Endothelial cell of umbilical vein (primary cell): ENCODE measurements at regions not wholly inside any gene's neighbourhood (a gene's known extent, or its start where the extent isn't known, plus 50 kb on each side); places are given as distances from the start of the nearest gene placed in this dataset.
A peak's percentile ranks its signal among the peaks of the same experiment; 100 is the strongest.

Experiments used
- BruUV-seq: library from RNA; stranded (reverse); fragments of 400-500 nt; replicated peaks from 2 replicates; lab custom pipeline; 2021; lab: Mats Ljungman, UMichigan
- CTCF ChIA-PET: fragments of 300-600, 350-600 bp; sonication (Branson Sonifier 250); formaldehyde crosslinking; loops from one replicate; lab custom pipeline; 2021; ENCODE audit warnings: antibody characterized with exemption, inconsistent platforms; lab: Charles Lee
- POLR2A ChIA-PET: fragments of 300-600, 350-600 bp; sonication (Branson Sonifier 250); formaldehyde crosslinking; loops from one replicate; lab custom pipeline; 2021; ENCODE audit warnings: antibody characterized with exemption, inconsistent platforms; lab: Charles Lee
- DNase-seq: peaks from one replicate; pipeline ENCODE4 v3.0.0-alpha.2; 2011; ENCODE audit warnings: low read depth, low spot score
- FAIRE-seq: peaks from 2 replicates; lab custom pipeline; 2011; peaks lifted over from hg19 to GRCh38; lab: Jason Lieb, UNC
- H2AFZ ChIP-seq: 2 replicates; pipeline ENCODE4 v1.6.0; 2012; ENCODE audit warnings: low read depth, low read length, control low read depth, inconsistent platforms
- H3K27ac ChIP-seq: 2 replicates; pipeline ENCODE4 v1.5.1; 2011; ENCODE audit warnings: low read depth, mild to moderate bottlenecking, control low read depth, low read length, moderate library complexity; ENCODE audit not compliant: insufficient read depth
- H3K27me3 ChIP-seq, 2 experiments: 2 replicates each; pipeline versions ENCODE4 v1.6.0 to v1.6.1; 2011; ENCODE audit warnings: low read length in 2 of 2, mixed read lengths in 1 of 2; ENCODE audit not compliant: control insufficient read depth in 2 of 2, insufficient read depth in 2 of 2
- H3K36me3 ChIP-seq, 2 experiments: 2 replicates in 1 of 2; 3 replicates in 1 of 2; pipeline ENCODE4 v1.5.1; 2011; ENCODE audit warnings: low read length in 2 of 2, mild to moderate bottlenecking in 1 of 2, moderate library complexity in 1 of 2; ENCODE audit not compliant: control insufficient read depth in 2 of 2, insufficient read depth in 2 of 2; ENCODE audit errors: extremely low read depth in 1 of 2
- H3K4me1 ChIP-seq: 3 replicates; pipeline ENCODE4 v1.5.1; 2011; ENCODE audit warnings: mild to moderate bottlenecking, low read length; ENCODE audit not compliant: control insufficient read depth, insufficient read depth; ENCODE audit errors: extremely low read depth
- H3K4me2 ChIP-seq: 2 replicates; pipeline ENCODE4 v1.6.1; 2011; ENCODE audit warnings: low read length, control low read depth, mixed read lengths; ENCODE audit not compliant: insufficient read depth
- H3K4me3 ChIP-seq, 3 experiments: fragments of 200-600 bp in 1 of 3; sonication (generic), shearing (Covaris generic) in 1 of 3; replicated peaks in 1 of 3; 2 replicates each; pipeline ENCODE4 v1.5.1; 2011 to 2016; ENCODE audit warnings: control low read depth in 3 of 3, low read length in 3 of 3, mild to moderate bottlenecking in 2 of 3, inconsistent platforms in 1 of 3, low read depth in 1 of 3, moderate library complexity in 1 of 3; ENCODE audit not compliant: insufficient read depth in 1 of 3
- H3K79me2 ChIP-seq: 2 replicates; pipeline ENCODE4 v1.6.0; 2012; ENCODE audit warnings: low read length, inconsistent platforms; ENCODE audit not compliant: control insufficient read depth, insufficient read depth
- H3K9ac ChIP-seq: replicated peaks from 2 replicates; pipeline ENCODE3; 2011; ENCODE audit warnings: low read length, control low read depth; ENCODE audit not compliant: insufficient read depth; ENCODE audit errors: extremely low read depth
- H3K9me1 ChIP-seq: replicated peaks from 3 replicates; pipeline ENCODE4 v1.6.0; 2011; ENCODE audit warnings: mild to moderate bottlenecking, low read length; ENCODE audit not compliant: control insufficient read depth, insufficient read depth; ENCODE audit errors: extremely low read depth
- H3K9me3 ChIP-seq: replicated peaks from 2 replicates; pipeline ENCODE4 v1.5.1; 2012; ENCODE audit warnings: low read length, inconsistent platforms; ENCODE audit not compliant: control insufficient read depth, insufficient read depth
- H4K20me1 ChIP-seq: replicated peaks from 2 replicates; pipeline ENCODE3; 2011; ENCODE audit warnings: mild to moderate bottlenecking, low read length; ENCODE audit not compliant: control insufficient read depth, insufficient read depth; ENCODE audit errors: extremely low read depth
- EZH2 ChIP-seq: IDR thresholded peaks from 2 replicates; pipeline ENCODE4 v1.6.1; 2012; ENCODE audit warnings: borderline replicate concordance, low read depth, mild to moderate bottlenecking, moderate library complexity, low read length, inconsistent platforms; ENCODE audit not compliant: severe bottlenecking
- FOS ChIP-seq: IDR thresholded peaks from 2 replicates; pipeline ENCODE4 v1.6.1; 2011; ENCODE audit warnings: mild to moderate bottlenecking, low read length, moderate library complexity, borderline replicate concordance; ENCODE audit not compliant: insufficient read depth
- GATA2 ChIP-seq: IDR thresholded peaks from 2 replicates; pipeline ENCODE4 v1.7.0; 2011; ENCODE audit warnings: low read depth, mild to moderate bottlenecking, moderate library complexity, mixed read lengths, low read length; ENCODE audit not compliant: insufficient read length, insufficient read depth
- JUN ChIP-seq: IDR thresholded peaks from 2 replicates; pipeline ENCODE4 v1.6.1; 2011; ENCODE audit warnings: borderline replicate concordance, low read depth; ENCODE audit not compliant: insufficient read length, insufficient read depth
- MYC ChIP-seq: IDR thresholded peaks from one replicate; pipeline ENCODE4 v1.6.1; 2011; ENCODE audit warnings: mild to moderate bottlenecking, low read depth, low read length
- POLR2A ChIP-seq: IDR thresholded peaks from 2 replicates; pipeline ENCODE4 v1.6.1; 2012; ENCODE audit warnings: low read depth, mild to moderate bottlenecking, control low read depth, low read length
- POLR2AphosphoS5 ChIP-seq: IDR thresholded peaks from 2 replicates; pipeline ENCODE4 v1.6.1; 2012; ENCODE audit warnings: low read depth, mild to moderate bottlenecking, control low read depth, low read length, moderate library complexity; ENCODE audit not compliant: insufficient read depth
- dilution Hi-C: fragments of 300-500 bp; cut with MboI; formaldehyde crosslinking; loops from one replicate; pipeline ENCODE4 v1.15.0; 2019; ENCODE audit warnings: low sequenced_read_pairs; ENCODE audit not compliant: extremely low pct_ligation_motif_present
- intact Hi-C: fragments of 100-400 bp; cut with micrococcal nuclease; formaldehyde crosslinking; loops from one replicate; pipeline ENCODE4 v1.10.0; 2022
- TF ChIP-seq, protein P1 (sequence below): IDR thresholded peaks from 2 replicates; pipeline ENCODE4 v1.6.1; 2011; ENCODE audit not compliant: insufficient read depth, insufficient read length
- TF ChIP-seq, protein P2 (sequence below), 2 donors: IDR thresholded peaks; 1 replicate in 1 of 2; 2 replicates in 1 of 2; pipeline ENCODE4 v1.5.1; 2011; ENCODE audit warnings: low read length in 2 of 2, mild to moderate bottlenecking in 2 of 2, moderate library complexity in 2 of 2, control low read depth in 1 of 2, inconsistent platforms in 1 of 2, low read depth in 1 of 2; ENCODE audit not compliant: insufficient read depth in 1 of 2; ENCODE audit errors: extremely low read depth in 1 of 2

DNA sequence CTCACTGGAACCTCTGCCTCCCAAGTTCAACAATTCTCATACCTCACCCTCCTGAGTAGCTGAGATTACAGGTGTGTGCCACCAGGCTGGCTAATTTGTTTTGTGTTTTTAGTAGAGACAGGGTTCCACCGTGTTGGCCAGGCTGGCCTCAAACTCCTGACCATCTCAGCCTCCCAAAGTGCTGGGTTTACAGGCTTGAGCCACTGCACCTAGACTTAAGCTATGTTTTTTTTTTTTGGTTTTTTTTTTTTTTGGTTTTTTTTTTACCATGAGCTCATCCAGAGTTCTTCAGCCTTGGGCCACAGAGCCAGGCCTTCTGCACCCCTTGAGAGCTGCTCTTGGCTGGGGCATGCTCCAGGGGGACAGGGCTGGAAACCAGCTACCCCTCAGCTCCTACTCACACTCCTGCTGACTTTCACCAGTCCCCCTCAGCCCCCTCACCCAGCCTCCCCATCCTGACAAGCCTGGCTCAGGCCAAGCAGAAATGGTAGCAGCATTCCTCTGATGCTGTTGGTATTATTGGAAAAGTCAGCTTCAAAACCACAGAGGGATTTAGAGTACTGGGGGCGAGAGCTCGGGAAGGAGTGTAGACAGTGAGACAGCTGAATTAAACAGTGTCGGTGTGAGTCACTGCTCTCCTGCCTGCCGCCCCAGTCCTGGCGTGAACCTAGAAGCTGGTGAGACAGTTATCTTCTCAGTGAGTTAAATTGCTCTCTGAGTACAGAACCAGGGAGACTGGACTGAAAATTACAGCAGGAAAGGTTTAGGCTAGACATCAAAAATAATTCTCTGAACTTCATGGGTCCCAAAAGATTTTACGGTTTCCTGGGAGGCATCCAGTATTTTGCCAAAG lies 63.7 kb downstream of the NAV1 start:
- Histone ChIP-seq H3K4me2 (peak overlapping the region; percentile 44), H4K20me1 (peaks cover 9% of the 10 kb centered on the region), H2AFZ (no peak overlapping the region), H3K79me2 (peaks cover 53% of the 10 kb centered on the region), H3K4me1 (peaks cover 37% of the 10 kb centered on the region), H3K9me1 (no peaks in the 10 kb centered on the region), H3K4me3 (no peak overlapping the region), H3K36me3 (peaks cover 1 to 2% of the 10 kb centered on the region in 2 experiments), H3K27ac (peak overlapping the region; percentile 58), H3K27me3 (no peaks in the 10 kb centered on the region), H3K9me3 (no peaks in the 10 kb centered on the region), H3K9ac (peak overlapping the region; percentile 2)
- BruUV-seq, result no TSS peak
- ChIA-PET POLR2A (no interaction called here), CTCF (interaction anchor here (0.6 to 3.2 kb wide), 14 partner anchors 9 to 192 kb away, joined by 3 to 27 read pairs (median 4); no protein-coding TSS in a partner anchor)
- intact Hi-C loops, result loop anchor here (2.0 kb wide), 2 partner anchors 34 to 64 kb away; partner anchors contain the start of gene NAV1
- peak; percentile 77 for TF ChIP-seq FOS
- no peak for TF ChIP-seq EZH2
- peak; percentile 42 for DNase-seq
- peak; percentile 91 for FAIRE-seq
- dilution Hi-C loops, result no loop called here

DNA sequence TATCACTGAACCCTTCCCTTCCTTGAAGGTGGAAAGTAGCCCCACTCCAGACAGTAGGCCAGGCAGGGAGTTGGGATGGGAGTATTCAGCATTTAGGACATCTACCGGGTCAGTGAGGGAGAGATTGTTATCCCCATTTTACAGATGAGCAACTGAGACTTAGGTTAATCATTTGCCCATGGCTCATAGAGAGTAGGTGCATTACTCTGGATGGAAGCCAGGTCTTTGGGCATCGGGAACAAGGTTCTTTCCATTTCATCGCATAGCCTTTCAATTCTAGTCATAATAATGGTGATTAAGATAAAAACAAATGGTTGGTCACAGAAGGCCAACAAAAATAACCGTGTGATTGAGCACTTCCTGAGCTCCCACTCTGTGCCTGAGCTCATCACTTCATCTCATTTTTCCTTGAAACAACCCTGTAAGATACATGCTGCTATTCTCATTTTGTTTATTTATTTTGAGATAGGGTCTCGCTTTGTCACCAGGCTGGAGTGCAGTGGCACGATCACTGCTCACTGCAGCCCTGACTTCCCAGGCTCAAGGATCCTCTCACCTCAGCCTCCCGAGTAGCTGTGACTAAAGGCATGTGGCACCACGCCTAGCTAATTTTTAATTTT lies 64.8 kb downstream of the NAV1 start:
- POLR2A ChIA-PET, result no interaction called here
- no peak overlapping the region for H2AFZ ChIP-seq
- H3K9me1 ChIP-seq, result no peaks in the 10 kb centered on the region
- CTCF ChIA-PET, result interaction anchor here (0.6 to 3.2 kb wide), 10 partner anchors 10 to 183 kb away, joined by 3 to 27 read pairs (median 4); no protein-coding TSS in a partner anchor
- peaks cover 32% of the 10 kb centered on the region for H3K4me1 ChIP-seq
- H3K27ac ChIP-seq, result peak overlapping the region; percentile 58
- dilution Hi-C loops (no loop called here), intact Hi-C loops (loop anchor here (2.0 kb wide), 2 partner anchors 33 to 65 kb away; partner anchors contain the start of gene NAV1)
- peaks cover 1 to 2% of the 10 kb centered on the region in 2 experiments for H3K36me3 ChIP-seq
- no peak overlapping the region for H3K4me3 ChIP-seq
- no TSS peak for BruUV-seq
- peaks cover 56% of the 10 kb centered on the region for H3K79me2 ChIP-seq
- H3K9ac ChIP-seq, result peak overlapping the region; percentile 2
- peaks cover 9% of the 10 kb centered on the region for H4K20me1 ChIP-seq
- peak overlapping the region; percentile 44 for H3K4me2 ChIP-seq
- no peaks in the 10 kb centered on the region for H3K9me3 ChIP-seq
- no peaks in the 10 kb centered on the region for H3K27me3 ChIP-seq
- FAIRE-seq (peak; percentile 90), DNase-seq (peak; percentile 74)
- no peak for TF ChIP-seq JUN
- no peak for TF ChIP-seq MYC
- TF ChIP-seq FOS, result peak; percentile 46
- no peak for TF ChIP-seq EZH2
- TF ChIP-seq, protein P1, sequence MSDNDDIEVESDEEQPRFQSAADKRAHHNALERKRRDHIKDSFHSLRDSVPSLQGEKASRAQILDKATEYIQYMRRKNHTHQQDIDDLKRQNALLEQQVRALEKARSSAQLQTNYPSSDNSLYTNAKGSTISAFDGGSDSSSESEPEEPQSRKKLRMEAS, result no peak
- TF ChIP-seq, protein P2, sequence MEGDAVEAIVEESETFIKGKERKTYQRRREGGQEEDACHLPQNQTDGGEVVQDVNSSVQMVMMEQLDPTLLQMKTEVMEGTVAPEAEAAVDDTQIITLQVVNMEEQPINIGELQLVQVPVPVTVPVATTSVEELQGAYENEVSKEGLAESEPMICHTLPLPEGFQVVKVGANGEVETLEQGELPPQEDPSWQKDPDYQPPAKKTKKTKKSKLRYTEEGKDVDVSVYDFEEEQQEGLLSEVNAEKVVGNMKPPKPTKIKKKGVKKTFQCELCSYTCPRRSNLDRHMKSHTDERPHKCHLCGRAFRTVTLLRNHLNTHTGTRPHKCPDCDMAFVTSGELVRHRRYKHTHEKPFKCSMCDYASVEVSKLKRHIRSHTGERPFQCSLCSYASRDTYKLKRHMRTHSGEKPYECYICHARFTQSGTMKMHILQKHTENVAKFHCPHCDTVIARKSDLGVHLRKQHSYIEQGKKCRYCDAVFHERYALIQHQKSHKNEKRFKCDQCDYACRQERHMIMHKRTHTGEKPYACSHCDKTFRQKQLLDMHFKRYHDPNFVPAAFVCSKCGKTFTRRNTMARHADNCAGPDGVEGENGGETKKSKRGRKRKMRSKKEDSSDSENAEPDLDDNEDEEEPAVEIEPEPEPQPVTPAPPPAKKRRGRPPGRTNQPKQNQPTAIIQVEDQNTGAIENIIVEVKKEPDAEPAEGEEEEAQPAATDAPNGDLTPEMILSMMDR (IDR thresholded peaks at IDR 0.05; ENCODE audit: extremely low read depth in 1 of 2, insufficient read depth in 1 of 2, low read depth in 1 of 2, low read length in 2 of 2), result no peak
- TF ChIP-seq POLR2A, result peak; percentile 27
- TF ChIP-seq GATA2, result peak; percentile 66
- peak; percentile 72 for TF ChIP-seq POLR2AphosphoS5
